PFSK-1 (cell line): ENCODE measurements at regions not wholly inside any gene's neighbourhood (a gene's known extent, or its start where the extent isn't known, plus 50 kb on each side); places are given as distances from the start of the nearest gene placed in this dataset.

ENCODE experiments used
- POLR2AphosphoS5 ChIP-seq: IDR thresholded peaks from 2 replicates; pipeline ENCODE4 v1.6.1; 2012; ENCODE audit warnings: low read depth, mild to moderate bottlenecking, control low read depth, low read length, moderate library complexity
- REST ChIP-seq, 2 experiments: IDR thresholded peaks; 2 replicates each; pipeline versions ENCODE4 v1.6.1 to v1.8.0; 2011 to 2012; ENCODE audit warnings: low read depth in 2 of 2, low read length in 2 of 2, control low read depth in 1 of 2, inconsistent platforms in 1 of 2, mild to moderate bottlenecking in 1 of 2, moderate library complexity in 1 of 2; ENCODE audit not compliant: insufficient read depth in 1 of 2

DNA sequence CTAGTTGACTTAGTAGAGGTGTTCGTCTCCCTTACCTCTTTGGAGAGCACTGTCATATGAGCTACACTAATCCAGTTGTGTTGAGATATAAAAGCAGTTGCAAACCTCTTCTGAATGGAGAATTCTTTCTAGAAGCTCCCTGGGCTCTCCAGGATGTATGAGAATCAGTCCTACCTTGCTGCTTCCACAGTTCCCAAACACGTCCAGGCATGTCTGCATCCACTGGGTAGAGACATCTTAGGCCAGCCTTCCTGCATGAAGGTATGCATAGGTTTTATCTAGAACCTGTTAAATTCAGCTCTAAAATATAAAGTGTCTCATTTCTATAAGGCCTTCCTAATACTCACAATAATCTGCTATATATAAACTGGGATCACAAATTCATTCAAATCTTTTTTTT lies 297.7 kb downstream of the CDC5L start:
- no peak for TF ChIP-seq POLR2AphosphoS5
- no peak for TF ChIP-seq REST (IDR thresholded peaks at IDR 0.05; ENCODE audit: insufficient read depth in 1 of 2, low read depth in 2 of 2, low read length in 2 of 2)
